Mucosa of rectum (tissue), 2 donors: ENCODE measurements at regions not wholly inside any gene's neighbourhood (a gene's known extent, or its start where the extent isn't known, plus 50 kb on each side); places are given as distances from the start of the nearest gene placed in this dataset.

ENCODE experiments used
- H3K27ac ChIP-seq, 2 donors: one replicate each; pipeline ENCODE4 v1.7.0; 2013; ENCODE audit warnings: inconsistent platforms in 2 of 2, low read depth in 2 of 2, low read length in 2 of 2
- H3K27me3 ChIP-seq, 2 donors: one replicate each; pipeline ENCODE4 v1.7.0; 2013; ENCODE audit warnings: low read length in 2 of 2; ENCODE audit not compliant: control insufficient read depth in 2 of 2, insufficient read depth in 2 of 2
- H3K36me3 ChIP-seq, 2 donors: one replicate each; pipeline ENCODE4 v1.7.0; 2013; ENCODE audit warnings: low read length in 2 of 2; ENCODE audit not compliant: control insufficient read depth in 2 of 2, insufficient read depth in 2 of 2
- H3K4me1 ChIP-seq, 2 donors: one replicate each; pipeline ENCODE4 v1.7.0; 2013; ENCODE audit warnings: low read length in 2 of 2, mild to moderate bottlenecking in 1 of 2; ENCODE audit not compliant: control insufficient read depth in 2 of 2, insufficient read depth in 2 of 2
- H3K4me3 ChIP-seq, 2 donors: one replicate each; pipeline ENCODE4 v1.7.0; 2013; ENCODE audit warnings: low read length in 2 of 2
- H3K9ac ChIP-seq, 2 donors: one replicate each; pipeline ENCODE4 v1.7.0; 2013; ENCODE audit warnings: low read length in 2 of 2, low read depth in 1 of 2, mild to moderate bottlenecking in 1 of 2
- H3K9me3 ChIP-seq, 2 donors: one replicate each; pipeline ENCODE4 v1.7.0; 2013; ENCODE audit warnings: low read length in 2 of 2; ENCODE audit not compliant: control insufficient read depth in 2 of 2
- donor health status: healthy.
- donor health status: Normal muscosa, but diverticular disease.

GRCh38 chr3:72630327-72630968 lies 217.8 kb downstream of the SHQ1 start:
- H3K36me3 ChIP-seq: no peaks in the 10 kb centered on the region
- no peaks in the 10 kb centered on the region for H3K9me3 ChIP-seq
- H3K9ac ChIP-seq: no peak overlapping the region
- no peak overlapping the region for H3K4me3 ChIP-seq
- no peak overlapping the region for H3K27ac ChIP-seq
- peaks cover 0 to 3% of the 10 kb centered on the region in 2 donors for H3K4me1 ChIP-seq
- no peaks in the 10 kb centered on the region for H3K27me3 ChIP-seq

GRCh38 chr3:72629191-72629631 lies 219.0 kb downstream of the SHQ1 start:
- no peak overlapping the region for H3K27ac ChIP-seq
- H3K9ac ChIP-seq: no peak overlapping the region
- H3K4me1 ChIP-seq: peaks cover 0 to 3% of the 10 kb centered on the region in 2 donors
- H3K27me3 ChIP-seq: no peaks in the 10 kb centered on the region
- H3K36me3 ChIP-seq: no peaks in the 10 kb centered on the region
- no peak overlapping the region for H3K4me3 ChIP-seq
- H3K9me3 ChIP-seq: no peaks in the 10 kb centered on the region

- Histone ChIP-seq H3K9me3 (no peaks in the 10 kb centered on the region), H3K27me3 (no peaks in the 10 kb centered on the region), H3K27ac (no peak overlapping the region), H3K4me1 (peaks cover 0 to 3% of the 10 kb centered on the region in 2 donors), H3K36me3 (no peaks in the 10 kb centered on the region), H3K4me3 (no peak overlapping the region), H3K9ac (no peak overlapping the region)
Measured at GRCh38 chr3:72628065-72628464, 220.2 kb downstream of the SHQ1 start.

GRCh38 chr3:72627271-72627670 lies 221.0 kb downstream of the SHQ1 start:
- H3K9me3 ChIP-seq: no peaks in the 10 kb centered on the region
- H3K4me1 ChIP-seq: peaks cover 0 to 3% of the 10 kb centered on the region in 2 donors
- no peaks in the 10 kb centered on the region for H3K27me3 ChIP-seq
- no peak overlapping the region for H3K4me3 ChIP-seq
- no peak overlapping the region for H3K9ac ChIP-seq
- no peak overlapping the region for H3K27ac ChIP-seq
- no peaks in the 10 kb centered on the region for H3K36me3 ChIP-seq

GRCh38 chr3:72625602-72626337 lies 222.5 kb downstream of the SHQ1 start:
- Histone ChIP-seq H3K27ac (no peak overlapping the region), H3K9ac (no peak overlapping the region), H3K4me3 (no peak overlapping the region), H3K9me3 (no peaks in the 10 kb centered on the region), H3K36me3 (no peaks in the 10 kb centered on the region), H3K27me3 (no peaks in the 10 kb centered on the region), H3K4me1 (peaks cover 0 to 3% of the 10 kb centered on the region in 2 donors)

- no peaks in the 10 kb centered on the region for H3K27me3 ChIP-seq
- no peak overlapping the region for H3K4me3 ChIP-seq
- H3K9ac ChIP-seq: no peak overlapping the region
- peaks cover 0 to 3% of the 10 kb centered on the region in 2 donors for H3K4me1 ChIP-seq
- H3K36me3 ChIP-seq: no peaks in the 10 kb centered on the region
- no peaks in the 10 kb centered on the region for H3K9me3 ChIP-seq
- H3K27ac ChIP-seq: no peak overlapping the region
Measured at GRCh38 chr3:72624656-72625055, 223.6 kb downstream of the SHQ1 start.

GRCh38 chr3:72618739-72619138 lies 229.5 kb downstream of the SHQ1 start:
- no peaks in the 10 kb centered on the region for H3K4me1 ChIP-seq
- no peaks in the 10 kb centered on the region for H3K27me3 ChIP-seq
- H3K36me3 ChIP-seq: no peaks in the 10 kb centered on the region
- H3K9ac ChIP-seq: no peak overlapping the region
- H3K27ac ChIP-seq: no peak overlapping the region
- H3K9me3 ChIP-seq: no peaks in the 10 kb centered on the region
- no peak overlapping the region for H3K4me3 ChIP-seq

GRCh38 chr3:72617424-72618024 lies 230.7 kb downstream of the SHQ1 start:
- Histone ChIP-seq H3K4me3 (no peak overlapping the region), H3K4me1 (no peaks in the 10 kb centered on the region), H3K27me3 (no peaks in the 10 kb centered on the region), H3K27ac (no peak overlapping the region), H3K9me3 (no peaks in the 10 kb centered on the region), H3K9ac (no peak overlapping the region), H3K36me3 (no peaks in the 10 kb centered on the region)

GRCh38 chr3:72615776-72616175 lies 232.5 kb downstream of the SHQ1 start:
- no peak overlapping the region for H3K27ac ChIP-seq
- no peaks in the 10 kb centered on the region for H3K27me3 ChIP-seq
- H3K9me3 ChIP-seq: no peaks in the 10 kb centered on the region
- no peaks in the 10 kb centered on the region for H3K4me1 ChIP-seq
- no peak overlapping the region for H3K9ac ChIP-seq
- no peak overlapping the region for H3K4me3 ChIP-seq
- no peaks in the 10 kb centered on the region for H3K36me3 ChIP-seq

- no peaks in the 10 kb centered on the region for H3K9me3 ChIP-seq
- no peaks in the 10 kb centered on the region for H3K4me1 ChIP-seq
- no peak overlapping the region for H3K27ac ChIP-seq
- no peak overlapping the region for H3K4me3 ChIP-seq
- H3K9ac ChIP-seq: no peak overlapping the region
- no peaks in the 10 kb centered on the region for H3K27me3 ChIP-seq
- H3K36me3 ChIP-seq: no peaks in the 10 kb centered on the region
Measured at GRCh38 chr3:72615182-72615581, 233.1 kb downstream of the SHQ1 start.
